Caco-2 (cell line): ENCODE measurements at regions not wholly inside any gene's neighbourhood (a gene's known extent, or its start where the extent isn't known, plus 50 kb on each side); places are given as distances from the start of the nearest gene placed in this dataset.

Source experiments
- BruUV-seq: library from RNA; stranded (reverse); fragments of 400-500 nt; replicated peaks from 2 replicates; lab custom pipeline; 2021; lab: Mats Ljungman, UMichigan
- CTCF ChIA-PET: fragments of 300-600 bp; sonication (Branson Sonifier 250); formaldehyde crosslinking; loops from one replicate; lab custom pipeline; 2022; ENCODE audit warnings: antibody characterized with exemption; lab: Charles Lee
- POLR2A ChIA-PET: fragments of 300-600 bp; sonication (Branson Sonifier 250); formaldehyde crosslinking; loops from one replicate; lab custom pipeline; 2022; ENCODE audit warnings: antibody characterized with exemption; lab: Charles Lee
- DNase-seq, 2 experiments: peaks; one replicate each; pipeline versions ENCODE4 v3.0.0 to v3.0.0-alpha.2; 2020 to 2022
- H3K27me3 ChIP-seq: replicated peaks from 2 replicates; pipeline ENCODE4 v1.6.0; 2011; ENCODE audit warnings: low read length; ENCODE audit not compliant: control insufficient read depth, insufficient read depth
- H3K36me3 ChIP-seq: 2 replicates; pipeline ENCODE4 v1.5.1; 2011; ENCODE audit warnings: low read length; ENCODE audit not compliant: control insufficient read depth, insufficient read depth
- H3K4me1 ChIP-seq: fragments of 250-450 bp; sonication (Bioruptor Pico); 2 replicates; pipeline ENCODE4 v1.5.1; 2020; ENCODE audit warnings: mild to moderate bottlenecking
- H3K4me3 ChIP-seq: 2 replicates; pipeline ENCODE4 v1.5.1; 2011; ENCODE audit warnings: low read depth, mild to moderate bottlenecking, control low read depth, low read length
- H3K9me3 ChIP-seq: fragments of 250-450 bp; sonication (Bioruptor Pico); 2 replicates; pipeline ENCODE4 v1.5.1; 2020; ENCODE audit warnings: mild to moderate bottlenecking, moderate library complexity
- H3K27ac Mint-ChIP-seq: one replicate; pipeline ENCODE4 v1.8.0; 2022; ENCODE audit warnings: mixed read lengths; ENCODE audit not compliant: unreplicated experiment
- H3K27me3 Mint-ChIP-seq: one replicate; pipeline ENCODE4 v1.8.0; 2022; ENCODE audit warnings: mixed read lengths; ENCODE audit not compliant: insufficient read depth, unreplicated experiment
- H3K36me3 Mint-ChIP-seq: one replicate; pipeline ENCODE4 v1.8.0; 2022; ENCODE audit warnings: mild to moderate bottlenecking, mixed read lengths; ENCODE audit not compliant: insufficient read depth, unreplicated experiment
- H3K4me1 Mint-ChIP-seq: one replicate; pipeline ENCODE4 v1.8.0; 2022; ENCODE audit warnings: low read depth, mixed read lengths; ENCODE audit not compliant: unreplicated experiment
- H3K4me3 Mint-ChIP-seq: one replicate; pipeline ENCODE4 v1.8.0; 2022; ENCODE audit warnings: mild to moderate bottlenecking, moderate library complexity, mixed read lengths; ENCODE audit not compliant: unreplicated experiment
- H3K9me3 Mint-ChIP-seq: one replicate; pipeline ENCODE4 v1.8.0; 2022; ENCODE audit warnings: mixed read lengths; ENCODE audit not compliant: unreplicated experiment
- intact Hi-C: fragments of 100-400 bp; cut with micrococcal nuclease; formaldehyde crosslinking; loops from one replicate; pipeline ENCODE4 v1.10.0; 2022; ENCODE audit not compliant: unreplicated experiment
- TF ChIP-seq, protein P1 (sequence below), 2 experiments: fragments of 200-600 bp in 1 of 2; IDR thresholded peaks; 1 replicate in 1 of 2; 2 replicates in 1 of 2; pipeline versions ENCODE4 v1.5.1 to v1.8.0; 2011 to 2022; ENCODE audit warnings: antibody characterized with exemption in 1 of 2, control low read depth in 1 of 2, inconsistent platforms in 1 of 2, low read depth in 1 of 2, low read length in 1 of 2, mild to moderate bottlenecking in 1 of 2, moderate library complexity in 1 of 2; ENCODE audit not compliant: insufficient read depth in 1 of 2, severe bottlenecking in 1 of 2, unreplicated experiment in 1 of 2

DNA sequence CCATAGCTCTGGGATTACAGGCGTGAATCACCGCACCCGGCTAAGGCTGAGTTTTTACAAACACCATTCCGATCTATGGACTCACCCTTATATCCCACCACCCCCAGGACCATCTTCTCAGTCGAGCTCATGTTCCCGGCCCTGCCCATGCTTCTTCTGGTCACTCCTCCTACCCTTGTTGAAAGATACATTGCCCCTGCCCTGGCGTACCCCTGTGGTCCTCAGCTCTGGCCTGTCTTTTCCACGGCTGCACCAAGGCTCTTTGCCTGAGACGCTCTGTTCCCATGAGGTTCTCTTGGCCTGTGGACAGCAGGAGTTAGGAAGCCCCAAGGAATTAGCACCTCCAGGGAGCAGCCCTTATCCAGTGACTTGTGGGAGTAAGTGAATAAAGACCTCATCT, 379.4 kb upstream of the TNRC6C start:
- Mint-ChIP-seq H3K9me3 (no peaks in the 10 kb centered on the region), H3K27ac (no peak overlapping the region), H3K4me3 (no peak overlapping the region), H3K4me1 (no peaks in the 10 kb centered on the region), H3K27me3 (peaks cover 12% of the 10 kb centered on the region), H3K36me3 (no peaks in the 10 kb centered on the region)
- Histone ChIP-seq H3K36me3 (no peaks in the 10 kb centered on the region), H3K4me3 (no peak overlapping the region), H3K4me1 (no peaks in the 10 kb centered on the region), H3K9me3 (no peaks in the 10 kb centered on the region), H3K27me3 (no peaks in the 10 kb centered on the region; the same call in 1 of the 2 replicates)
- no TSS peak for BruUV-seq
- DNase-seq = no peak
- ChIA-PET POLR2A (no interaction called here), CTCF (no interaction called here)
- intact Hi-C loops = no loop called here
- TF ChIP-seq, protein P1, sequence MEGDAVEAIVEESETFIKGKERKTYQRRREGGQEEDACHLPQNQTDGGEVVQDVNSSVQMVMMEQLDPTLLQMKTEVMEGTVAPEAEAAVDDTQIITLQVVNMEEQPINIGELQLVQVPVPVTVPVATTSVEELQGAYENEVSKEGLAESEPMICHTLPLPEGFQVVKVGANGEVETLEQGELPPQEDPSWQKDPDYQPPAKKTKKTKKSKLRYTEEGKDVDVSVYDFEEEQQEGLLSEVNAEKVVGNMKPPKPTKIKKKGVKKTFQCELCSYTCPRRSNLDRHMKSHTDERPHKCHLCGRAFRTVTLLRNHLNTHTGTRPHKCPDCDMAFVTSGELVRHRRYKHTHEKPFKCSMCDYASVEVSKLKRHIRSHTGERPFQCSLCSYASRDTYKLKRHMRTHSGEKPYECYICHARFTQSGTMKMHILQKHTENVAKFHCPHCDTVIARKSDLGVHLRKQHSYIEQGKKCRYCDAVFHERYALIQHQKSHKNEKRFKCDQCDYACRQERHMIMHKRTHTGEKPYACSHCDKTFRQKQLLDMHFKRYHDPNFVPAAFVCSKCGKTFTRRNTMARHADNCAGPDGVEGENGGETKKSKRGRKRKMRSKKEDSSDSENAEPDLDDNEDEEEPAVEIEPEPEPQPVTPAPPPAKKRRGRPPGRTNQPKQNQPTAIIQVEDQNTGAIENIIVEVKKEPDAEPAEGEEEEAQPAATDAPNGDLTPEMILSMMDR (IDR thresholded peaks at IDR 0.05; ENCODE audit: insufficient read depth in 1 of 2, low read depth in 1 of 2, low read length in 1 of 2, severe bottlenecking in 1 of 2, unreplicated experiment in 1 of 2) = no peak

DNA sequence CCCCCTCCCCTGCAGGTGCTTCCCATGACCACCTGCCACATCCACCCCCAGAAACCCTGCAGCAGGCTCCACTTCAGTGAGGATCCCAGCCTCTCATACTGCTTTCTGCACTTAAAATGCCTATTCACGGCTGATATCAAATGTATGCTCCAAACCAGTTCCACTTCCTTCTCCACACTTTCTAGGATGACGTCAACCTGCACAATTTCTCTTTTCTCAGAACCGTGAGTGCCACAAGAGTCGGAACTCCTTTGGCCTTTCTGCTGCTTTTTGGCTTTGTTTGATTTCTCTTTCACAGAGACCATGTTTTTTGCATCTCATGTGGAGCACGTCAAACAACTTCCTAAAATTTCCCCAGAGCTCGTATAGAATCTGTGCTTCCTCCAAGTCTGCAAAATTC, 378.8 kb upstream of the TNRC6C start:
- no peak overlapping the region for H3K4me3 ChIP-seq
- DNase-seq = no peak

DNA sequence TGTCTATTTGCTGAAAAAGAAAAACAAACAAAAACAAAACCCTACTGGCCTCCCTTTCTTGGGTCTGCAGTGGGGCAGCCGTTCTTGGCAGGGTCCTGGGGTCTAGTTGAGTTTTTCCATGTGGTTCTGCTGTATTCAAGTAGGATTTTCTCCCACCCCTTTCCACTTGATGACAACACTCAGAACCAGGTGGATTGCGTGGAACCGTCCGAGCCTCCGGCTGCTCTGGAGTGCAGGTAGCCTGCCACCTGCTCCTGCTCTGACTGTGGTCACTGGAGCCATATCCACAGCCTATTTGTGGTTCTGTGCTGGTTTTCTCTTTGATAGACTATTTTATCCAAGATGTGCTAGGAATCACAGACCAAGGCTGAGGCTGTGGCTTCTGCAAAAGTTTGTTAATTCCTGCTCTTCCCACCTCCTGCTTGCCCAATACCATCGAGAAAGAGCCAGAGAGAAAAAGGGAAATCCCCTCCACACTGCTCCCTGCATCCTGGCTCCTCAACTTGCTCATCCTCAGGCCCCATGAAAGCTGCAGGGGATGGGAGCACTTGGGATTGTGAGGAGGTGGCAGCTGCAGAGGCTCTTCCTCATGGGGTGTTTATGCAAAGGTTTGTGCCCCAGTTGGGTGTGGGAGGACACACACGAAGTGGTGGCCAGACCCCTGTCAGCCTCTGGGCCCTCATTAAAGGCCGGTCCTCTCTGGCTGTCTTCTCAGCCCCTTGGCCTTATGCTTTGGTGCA, 377.8 kb upstream of the TNRC6C start:
- Histone ChIP-seq H3K4me1 (no peaks in the 10 kb centered on the region), H3K9me3 (no peaks in the 10 kb centered on the region; the same call in 1 of the 2 replicates), H3K4me3 (no peak overlapping the region), H3K27me3 (no peaks in the 10 kb centered on the region; the same call in 1 of the 2 replicates), H3K36me3 (no peaks in the 10 kb centered on the region)
- CTCF ChIA-PET = no interaction called here
- POLR2A ChIA-PET = no interaction called here
- TF ChIP-seq, protein P1 (IDR thresholded peaks at IDR 0.05; ENCODE audit: insufficient read depth in 1 of 2, low read depth in 1 of 2, low read length in 1 of 2, severe bottlenecking in 1 of 2, unreplicated experiment in 1 of 2) = no peak
- Mint-ChIP-seq H3K36me3 (no peaks in the 10 kb centered on the region), H3K27ac (no peak overlapping the region), H3K4me3 (no peak overlapping the region), H3K4me1 (no peaks in the 10 kb centered on the region), H3K9me3 (no peaks in the 10 kb centered on the region), H3K27me3 (peaks cover 7% of the 10 kb centered on the region)
- DNase-seq = no peak
- intact Hi-C loops = no loop called here
- BruUV-seq = no TSS peak

More for the DNA sequence above, 378.8 kb upstream of the TNRC6C start:
- TF ChIP-seq, protein P1 (IDR thresholded peaks at IDR 0.05; ENCODE audit: insufficient read depth in 1 of 2, low read depth in 1 of 2, low read length in 1 of 2, severe bottlenecking in 1 of 2, unreplicated experiment in 1 of 2) = no peak
- Mint-ChIP-seq H3K27ac (no peak overlapping the region), H3K4me1 (no peaks in the 10 kb centered on the region), H3K36me3 (no peaks in the 10 kb centered on the region), H3K4me3 (no peak overlapping the region), H3K9me3 (no peaks in the 10 kb centered on the region), H3K27me3 (peaks cover 9% of the 10 kb centered on the region)
- CTCF ChIA-PET = interaction anchor here (0.7 kb wide), 1 partner anchor 150 kb away, joined by 3 read pairs; no protein-coding TSS in a partner anchor
- Histone ChIP-seq H3K36me3 (no peaks in the 10 kb centered on the region), H3K4me1 (no peaks in the 10 kb centered on the region), H3K27me3 (no peaks in the 10 kb centered on the region; the same call in 1 of the 2 replicates), H3K9me3 (no peaks in the 10 kb centered on the region)
- BruUV-seq = no TSS peak
- POLR2A ChIA-PET = no interaction called here
- intact Hi-C loops = no loop called here
